Upper lobe of left lung (tissue), 4 donors: ENCODE measurements at regions not wholly inside any gene's neighbourhood (a gene's known extent, or its start where the extent isn't known, plus 50 kb on each side); places are given as distances from the start of the nearest gene placed in this dataset.

Source experiments
- EP300 ChIP-seq, 4 donors: sonication (generic); formaldehyde crosslinking; IDR thresholded peaks; one replicate each; pipeline ENCODE4 v1.5.1; 2017; ENCODE audit warnings: antibody characterized with exemption in 4 of 4, control low read depth in 2 of 4
- POLR2A ChIP-seq, 4 donors: fragments of 450-650 bp; IDR thresholded peaks; one replicate each; pipeline ENCODE4 v1.5.1; 2016 to 2017; ENCODE audit warnings: antibody characterized with exemption in 4 of 4, mild to moderate bottlenecking in 2 of 4
- TF ChIP-seq, protein P1 (sequence below), 6 experiments: fragments of 450-650 bp in 4 of 6; fragments of 200-600 bp in 2 of 6; sonication (generic) in 2 of 6; IDR thresholded peaks; one replicate each; pipeline ENCODE4 v1.5.1; 2016 to 2019; ENCODE audit warnings: antibody characterized with exemption in 6 of 6

DNA sequence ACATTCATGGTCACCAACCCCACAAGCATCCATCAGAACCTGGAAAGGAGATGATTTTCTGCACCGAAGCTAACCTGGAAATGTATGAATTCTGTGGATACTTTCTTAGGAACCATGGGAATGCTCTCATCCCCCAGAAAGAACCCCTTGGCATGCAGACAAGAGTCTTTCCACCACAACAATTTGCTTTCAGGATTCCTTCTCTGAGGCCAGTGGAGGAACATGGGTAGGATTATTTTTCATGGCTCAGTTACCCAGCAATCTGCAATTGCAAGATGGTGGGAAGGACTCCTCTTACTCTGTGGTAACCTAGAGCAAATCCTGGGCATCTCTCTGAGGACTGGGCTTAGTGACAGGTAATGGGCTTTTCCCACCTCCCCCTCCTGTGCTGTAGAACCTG, 131.9 kb upstream of the MSX1 start:
- no peak for TF ChIP-seq POLR2A (IDR thresholded peaks at IDR 0.05)
- no peak for TF ChIP-seq EP300 (IDR thresholded peaks at IDR 0.05)
- TF ChIP-seq, protein P1, sequence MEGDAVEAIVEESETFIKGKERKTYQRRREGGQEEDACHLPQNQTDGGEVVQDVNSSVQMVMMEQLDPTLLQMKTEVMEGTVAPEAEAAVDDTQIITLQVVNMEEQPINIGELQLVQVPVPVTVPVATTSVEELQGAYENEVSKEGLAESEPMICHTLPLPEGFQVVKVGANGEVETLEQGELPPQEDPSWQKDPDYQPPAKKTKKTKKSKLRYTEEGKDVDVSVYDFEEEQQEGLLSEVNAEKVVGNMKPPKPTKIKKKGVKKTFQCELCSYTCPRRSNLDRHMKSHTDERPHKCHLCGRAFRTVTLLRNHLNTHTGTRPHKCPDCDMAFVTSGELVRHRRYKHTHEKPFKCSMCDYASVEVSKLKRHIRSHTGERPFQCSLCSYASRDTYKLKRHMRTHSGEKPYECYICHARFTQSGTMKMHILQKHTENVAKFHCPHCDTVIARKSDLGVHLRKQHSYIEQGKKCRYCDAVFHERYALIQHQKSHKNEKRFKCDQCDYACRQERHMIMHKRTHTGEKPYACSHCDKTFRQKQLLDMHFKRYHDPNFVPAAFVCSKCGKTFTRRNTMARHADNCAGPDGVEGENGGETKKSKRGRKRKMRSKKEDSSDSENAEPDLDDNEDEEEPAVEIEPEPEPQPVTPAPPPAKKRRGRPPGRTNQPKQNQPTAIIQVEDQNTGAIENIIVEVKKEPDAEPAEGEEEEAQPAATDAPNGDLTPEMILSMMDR (IDR thresholded peaks at IDR 0.05): no peak
